ENCODE measurements at regions not wholly inside any gene's neighbourhood (a gene's known extent, or its start where the extent isn't known, plus 50 kb on each side); places are given as distances from the start of the nearest gene placed in this dataset.
"Not testable (repeated sequence)": the region's sequence is repeated elsewhere in the genome, so short reads cannot be mapped to it uniquely, and the experiment has no call there.

- no peak for DNase-seq
- Histone ChIP-seq H3K27me3 (no peaks in the 10 kb centered on the region), H3K27ac (no peak overlapping the region), H3K36me3 (no peaks in the 10 kb centered on the region), H3K9me3 (no peaks in the 10 kb centered on the region), H3K4me3 (replicated peaks in 1 of 3) (no peak overlapping the region), H3K4me1 (no peaks in the 10 kb centered on the region)
- no peak for TF ChIP-seq CTCF (IDR thresholded peaks at IDR 0.05)
- no peak for TF ChIP-seq POLR2A (IDR thresholded peaks at IDR 0.05)
- WGBS, 2 donors, result 66 to 70% methylated on average over 1 of the region's 1 CpG
- intact Hi-C loops (cut with DNase I), result no loop called here
Measured at GRCh38 chr12:94012590-94012989, 135.8 kb upstream of the PLXNC1 start.

GRCh38 chr12:94017247-94017646, 131.1 kb upstream of the PLXNC1 start:
- H3K9me3 ChIP-seq; intact Hi-C loops (cut with DNase I); H3K27me3 ChIP-seq; H3K27ac ChIP-seq; H3K36me3 ChIP-seq; H3K4me1 ChIP-seq; DNase-seq; H3K4me3 ChIP-seq (replicated peaks in 1 of 3): not testable (repeated sequence)
- WGBS, 2 donors, result 100% methylated on average over 2 of the region's 2 CpGs

- Histone ChIP-seq H3K4me1 (no peaks in the 10 kb centered on the region), H3K36me3 (no peaks in the 10 kb centered on the region), H3K27ac (no peak overlapping the region), H3K27me3 (no peaks in the 10 kb centered on the region), H3K4me3 (replicated peaks in 1 of 3) (no peak overlapping the region), H3K9me3 (no peaks in the 10 kb centered on the region)
- no peak for DNase-seq
- TF ChIP-seq CTCF (IDR thresholded peaks at IDR 0.05) (no peak), POLR2A (IDR thresholded peaks at IDR 0.05) (no peak)
- WGBS, 2 donors, result 67 to 70% methylated on average over 1 of the region's 1 CpG
- intact Hi-C loops (cut with DNase I), result no loop called here
Measured at GRCh38 chr12:94020335-94020734, 128.0 kb upstream of the PLXNC1 start.

- no peak overlapping the region for H3K27ac ChIP-seq
- DNase-seq, result no peak
- no peaks in the 10 kb centered on the region for H3K4me1 ChIP-seq
- intact Hi-C loops (cut with DNase I), result no loop called here
- no peak for TF ChIP-seq POLR2A (IDR thresholded peaks at IDR 0.05)
- no peak for TF ChIP-seq CTCF (IDR thresholded peaks at IDR 0.05)
- H3K4me3 ChIP-seq (replicated peaks in 1 of 3), result no peak overlapping the region
- no peaks in the 10 kb centered on the region for H3K27me3 ChIP-seq
- no peaks in the 10 kb centered on the region for H3K9me3 ChIP-seq
- no peaks in the 10 kb centered on the region for H3K36me3 ChIP-seq
Measured at GRCh38 chr12:94023879-94024278, 124.5 kb upstream of the PLXNC1 start.

GRCh38 chr12:94025068-94025467, 123.3 kb upstream of the PLXNC1 start:
- Histone ChIP-seq H3K4me1 (no peaks in the 10 kb centered on the region), H3K36me3 (no peaks in the 10 kb centered on the region), H3K9me3 (no peaks in the 10 kb centered on the region), H3K27me3 (no peaks in the 10 kb centered on the region), H3K27ac (no peak overlapping the region), H3K4me3 (replicated peaks in 1 of 3) (no peak overlapping the region)
- WGBS, 2 donors, result 86 to 92% methylated on average over 4 of the region's 4 CpGs
- TF ChIP-seq CTCF (IDR thresholded peaks at IDR 0.05) (no peak), POLR2A (IDR thresholded peaks at IDR 0.05) (no peak)
- no peak for DNase-seq
- intact Hi-C loops (cut with DNase I), result no loop called here

GRCh38 chr12:94025756-94026155, 122.6 kb upstream of the PLXNC1 start:
- no peaks in the 10 kb centered on the region for H3K9me3 ChIP-seq
- DNase-seq, result no peak
- no peak for TF ChIP-seq POLR2A (IDR thresholded peaks at IDR 0.05)
- no peak for TF ChIP-seq CTCF (IDR thresholded peaks at IDR 0.05)
- WGBS, 2 donors, result 68 to 75% methylated on average over 1 of the region's 1 CpG
- H3K27ac ChIP-seq, result no peak overlapping the region
- intact Hi-C loops (cut with DNase I), result no loop called here
- H3K4me1 ChIP-seq, result no peaks in the 10 kb centered on the region
- H3K36me3 ChIP-seq, result no peaks in the 10 kb centered on the region
- H3K4me3 ChIP-seq (replicated peaks in 1 of 3), result no peak overlapping the region
- no peaks in the 10 kb centered on the region for H3K27me3 ChIP-seq

Measured in thyroid gland (tissue), 4 donors.